ENCODE measurements at regions not wholly inside any gene's neighbourhood (a gene's known extent, or its start where the extent isn't known, plus 50 kb on each side); places are given as distances from the start of the nearest gene placed in this dataset.

GRCh38 chr2:234763002-234763873, 188.6 kb upstream of the SH3BP4 start:
- no peak for DNase-seq

- no peak for DNase-seq
Measured at GRCh38 chr2:234761910-234762309, 189.9 kb upstream of the SH3BP4 start.

GRCh38 chr2:234754126-234754525, 197.7 kb upstream of the SH3BP4 start:
- no peak for DNase-seq

- DNase-seq, result no peak
Measured at GRCh38 chr2:234753701-234754100, 198.1 kb upstream of the SH3BP4 start.

- DNase-seq, result no peak
Measured at GRCh38 chr2:234752966-234753365, 198.9 kb upstream of the SH3BP4 start.

- DNase-seq, result no peak
Measured at GRCh38 chr2:234751275-234751973, 200.4 kb upstream of the SH3BP4 start.

- no peak for DNase-seq
Measured at GRCh38 chr2:234747833-234748559, 203.8 kb upstream of the SH3BP4 start.

- no peak for DNase-seq
Measured at GRCh38 chr2:234747032-234747431, 204.8 kb upstream of the SH3BP4 start.

GRCh38 chr2:234745347-234745746, 206.5 kb upstream of the SH3BP4 start:
- no peak for DNase-seq

- no peak for DNase-seq
Measured at GRCh38 chr2:234741976-234742375, 209.8 kb upstream of the SH3BP4 start.

GRCh38 chr2:234739061-234739460, 212.8 kb upstream of the SH3BP4 start:
- DNase-seq, result no peak

GRCh38 chr2:234735829-234736228, 216.0 kb upstream of the SH3BP4 start:
- DNase-seq, result no peak

- no peak for DNase-seq
Measured at GRCh38 chr2:234733795-234734600, 217.8 kb upstream of the SH3BP4 start.

GRCh38 chr2:234733093-234733489, 218.7 kb upstream of the SH3BP4 start:
- no peak for DNase-seq

- no peak for DNase-seq
Measured at GRCh38 chr2:234732404-234733092, 219.3 kb upstream of the SH3BP4 start.

GRCh38 chr2:234731236-234731635, 220.6 kb upstream of the SH3BP4 start:
- DNase-seq, result no peak

- no peak for DNase-seq
Measured at GRCh38 chr2:234730066-234730640, 221.7 kb upstream of the SH3BP4 start.

GRCh38 chr2:234725528-234726264, 226.1 kb upstream of the SH3BP4 start:
- DNase-seq, result no peak

GRCh38 chr2:234724850-234725249, 227.0 kb upstream of the SH3BP4 start:
- DNase-seq, result no peak

- DNase-seq, result no peak
Measured at GRCh38 chr2:234723400-234723799, 226.5 kb upstream of the ARL4C start.

GRCh38 chr2:234722176-234722575, 225.3 kb upstream of the ARL4C start:
- no peak for DNase-seq

All from DMS79 treated with DMSO at 0.1 percent for 48 hours (cell line).